ENCODE measurements at regions not wholly inside any gene's neighbourhood (a gene's known extent, or its start where the extent isn't known, plus 50 kb on each side); places are given as distances from the start of the nearest gene placed in this dataset.

DNA sequence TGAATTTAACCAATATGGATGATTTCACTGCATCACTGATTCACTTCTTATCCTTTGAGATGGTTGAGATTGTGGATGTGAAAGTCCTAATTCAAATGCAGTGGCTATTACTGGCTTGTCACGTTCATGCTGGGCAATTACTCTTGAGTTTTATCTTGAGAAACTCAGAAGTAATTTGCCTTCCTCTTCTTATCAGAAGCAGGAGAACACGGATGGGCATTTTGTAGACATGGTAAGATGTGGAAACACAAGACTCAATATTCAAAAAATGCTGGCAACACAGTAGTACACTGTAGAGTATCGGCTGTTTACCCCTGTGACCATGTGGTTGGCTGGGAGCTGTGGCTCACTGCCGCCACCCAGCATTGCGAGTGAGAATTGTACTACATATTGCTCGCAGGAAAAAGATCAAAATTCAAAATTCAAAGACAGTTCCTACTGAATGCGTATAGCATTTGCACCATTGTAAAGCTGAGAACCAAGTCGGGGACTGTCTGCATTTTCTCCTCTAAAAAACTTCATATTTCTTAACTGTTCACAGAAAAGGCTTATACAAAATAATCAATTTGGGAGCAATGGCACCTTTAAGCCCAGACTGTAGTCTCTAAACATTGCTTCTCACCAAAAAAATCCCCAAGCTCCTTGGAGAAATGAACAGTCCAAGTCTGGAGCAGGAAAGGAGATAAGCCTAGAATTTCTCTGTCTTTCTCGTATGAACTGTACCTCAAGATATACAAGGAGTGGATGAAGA is 61.9 kb upstream of the ELOVL5 start:
- TF ChIP-seq CTCF (conservative IDR thresholded peaks at IDR 0.05; ENCODE audit: control insufficient read depth, insufficient read depth, low read depth, low read length): peak; percentile 75
- peak; percentile 53 for DNase-seq (ENCODE audit: low read depth)
- H3K4me3 ChIP-seq (ENCODE audit: control insufficient read depth, low read depth, low read length): no peak overlapping the region

DNA sequence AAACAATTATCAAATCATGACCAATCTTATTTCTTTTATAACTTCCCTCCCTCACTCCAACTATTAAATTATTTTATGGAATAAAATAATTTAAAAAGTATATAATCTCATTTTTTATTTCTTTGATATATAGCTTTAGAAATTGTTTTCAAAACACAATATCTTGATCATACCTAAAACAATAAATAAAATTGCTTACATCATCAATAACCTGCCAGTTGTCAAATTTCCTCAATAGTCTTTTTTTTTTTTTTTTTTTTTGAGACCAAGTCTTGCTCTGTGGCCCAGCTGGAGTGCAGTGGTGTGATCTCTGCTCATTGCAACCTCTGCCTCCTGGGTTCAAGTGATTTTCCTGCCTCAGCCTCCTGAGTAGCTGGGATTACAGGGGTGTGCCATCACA is 60.1 kb upstream of the ELOVL5 start:
- no peak for TF ChIP-seq CTCF (conservative IDR thresholded peaks at IDR 0.05; ENCODE audit: control insufficient read depth, insufficient read depth, low read depth, low read length)
- no peak overlapping the region for H3K4me3 ChIP-seq (ENCODE audit: control insufficient read depth, low read depth, low read length)
- DNase-seq (ENCODE audit: low read depth): no peak

- H3K4me3 ChIP-seq (ENCODE audit: control insufficient read depth, low read depth, low read length): no peak overlapping the region
- TF ChIP-seq CTCF (conservative IDR thresholded peaks at IDR 0.05; ENCODE audit: control insufficient read depth, insufficient read depth, low read depth, low read length): no peak
- DNase-seq (ENCODE audit: low read depth): no peak
These were observed 50.2 kb upstream of the ELOVL5 start for GRCh38 chr6:53399027-53399344.

- H3K4me3 ChIP-seq (ENCODE audit: control insufficient read depth, low read depth, low read length): no peak overlapping the region
- TF ChIP-seq CTCF (conservative IDR thresholded peaks at IDR 0.05; ENCODE audit: control insufficient read depth, insufficient read depth, low read depth, low read length): no peak
- no peak for DNase-seq (ENCODE audit: low read depth)
These were observed 49.7 kb upstream of the ELOVL5 start for GRCh38 chr6:53398247-53399026.
